GM19468 (cell line): ENCODE measurements at regions not wholly inside any gene's neighbourhood (a gene's known extent, or its start where the extent isn't known, plus 50 kb on each side); places are given as distances from the start of the nearest gene placed in this dataset.
"Not testable (repeated sequence)": the region's sequence is repeated elsewhere in the genome, so short reads cannot be mapped to it uniquely, and the experiment has no call there.

ENCODE experiments used
- ATAC-seq: cut with Tn5 transposase; IDR thresholded peaks from one replicate; pipeline ENCODE4 v1.9.1; 2021; ENCODE audit warnings: mild to moderate bottlenecking, moderate library complexity, moderate number of reproducible peaks; ENCODE audit not compliant: unreplicated experiment; ENCODE audit errors: extremely low read depth

GRCh38 chr6:47404435-47404834 lies 73.2 kb upstream of the CD2AP start:
- ATAC-seq, result no peak

DNA sequence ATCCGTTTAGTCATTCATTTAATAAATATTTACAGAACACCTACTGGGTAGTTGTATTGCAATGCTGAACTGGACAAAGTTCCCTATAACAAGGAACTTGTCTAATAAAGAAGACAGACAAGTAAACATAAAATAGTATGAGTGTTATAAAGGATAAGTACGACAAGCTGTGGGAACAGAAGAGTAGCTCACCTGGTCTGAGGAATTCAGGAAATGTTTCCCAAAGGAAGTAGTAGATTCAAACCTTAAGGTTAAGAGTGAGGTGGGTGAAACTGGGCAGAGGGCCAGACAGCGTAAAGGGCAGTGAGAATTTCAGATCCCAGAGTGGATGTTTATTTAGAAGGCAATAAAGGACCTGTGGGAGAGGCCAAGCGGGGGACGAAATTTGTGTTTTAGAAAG lies 72.3 kb upstream of the CD2AP start:
- no peak for ATAC-seq

DNA sequence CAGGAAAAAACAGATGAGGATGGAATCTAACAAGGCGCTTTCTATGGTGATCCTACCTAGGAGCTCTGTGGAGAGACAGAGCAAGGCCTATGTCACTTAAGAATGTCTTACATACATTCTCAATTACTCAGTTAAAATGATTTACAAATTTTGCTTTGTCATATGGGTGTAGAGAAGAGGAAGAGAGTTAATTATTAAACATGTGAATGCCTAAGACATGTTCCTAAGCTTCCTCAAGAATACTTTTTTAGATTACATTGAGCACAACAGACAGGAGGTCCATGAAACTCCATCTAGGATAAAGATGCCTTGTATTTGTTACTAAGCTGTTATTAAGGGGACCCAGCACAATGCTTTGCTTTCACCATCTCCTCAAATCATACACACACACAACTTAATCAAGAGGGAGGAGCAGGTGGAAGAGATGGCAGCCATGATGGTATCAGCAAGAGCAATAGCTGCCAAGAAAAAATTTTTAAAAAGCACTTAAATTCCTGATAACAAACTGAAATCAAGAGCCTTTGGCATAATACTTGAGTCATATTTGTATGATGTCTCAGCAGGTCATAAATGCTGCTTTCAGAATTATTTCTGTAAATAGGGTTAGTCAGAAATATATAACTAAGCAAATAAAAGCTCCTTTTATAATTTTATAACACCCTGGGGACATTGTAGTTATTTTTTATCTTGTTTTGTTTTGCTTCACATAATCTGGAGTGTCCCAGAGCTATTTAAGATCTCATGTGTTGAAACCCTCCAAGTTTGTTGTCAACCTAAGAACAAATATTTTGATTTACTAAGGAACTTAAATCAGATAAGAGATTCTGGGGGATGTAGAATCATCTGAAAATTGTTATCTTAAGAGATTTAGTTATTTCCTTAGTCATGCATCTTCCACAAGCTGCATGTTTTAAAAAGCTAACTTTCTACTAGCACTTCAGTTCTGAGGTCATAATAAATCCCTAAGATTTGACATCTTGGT lies 70.0 kb upstream of the CD2AP start:
- ATAC-seq, result no peak

- ATAC-seq, result no peak
Measured at GRCh38 chr6:47413752-47414422, 63.7 kb upstream of the CD2AP start.

- ATAC-seq, result peak; percentile 57
Measured at GRCh38 chr6:47414423-47415167, 63.0 kb upstream of the CD2AP start.

DNA sequence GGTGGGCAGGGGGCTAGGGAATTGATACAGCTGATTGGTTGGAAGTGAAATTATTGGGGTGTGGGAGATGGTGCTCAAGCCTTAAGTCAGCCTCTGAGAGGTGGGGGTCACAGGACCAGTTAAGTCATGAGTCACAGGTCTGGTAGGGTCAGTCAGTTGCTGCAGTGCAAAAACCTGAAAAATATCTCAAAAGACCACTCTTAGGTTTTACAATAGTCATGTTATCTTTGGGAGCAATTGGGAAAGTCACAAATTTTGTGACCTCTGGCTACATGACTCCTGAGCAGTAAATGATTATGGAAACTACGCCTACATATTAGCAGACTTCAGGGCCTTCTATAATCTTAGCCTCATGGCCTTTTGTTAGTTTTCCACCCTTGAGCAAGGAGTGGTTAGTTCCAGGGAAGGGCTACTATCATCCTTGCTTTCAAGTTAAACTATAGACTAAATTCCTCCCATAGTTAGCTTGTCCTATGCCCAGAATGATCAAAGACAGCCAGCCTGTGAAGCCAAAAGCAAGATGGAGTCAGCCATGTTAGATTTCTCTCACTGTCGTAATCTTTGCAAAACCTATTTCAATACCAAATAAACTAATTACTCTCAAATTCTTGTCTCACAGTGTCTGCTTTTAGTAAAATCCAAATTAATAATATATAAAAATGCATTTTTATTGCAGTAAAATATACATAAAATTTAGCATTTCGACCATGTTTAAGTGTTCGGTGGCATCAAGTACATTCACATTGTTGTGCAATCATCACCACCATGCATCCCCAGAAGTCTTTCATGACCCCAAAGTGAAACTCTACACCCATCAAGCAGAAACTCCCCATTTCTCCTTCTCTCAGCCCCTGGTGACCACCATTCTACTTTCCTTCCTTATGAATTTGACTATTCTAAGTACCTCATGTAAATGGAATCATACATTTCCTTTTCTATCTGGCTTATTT lies 60.9 kb upstream of the CD2AP start:
- no peak for ATAC-seq

- ATAC-seq, result no peak
Measured at GRCh38 chr6:47419621-47420020, 58.0 kb upstream of the CD2AP start.

- no peak for ATAC-seq
Measured at GRCh38 chr6:47420394-47421371, 56.9 kb upstream of the CD2AP start.

DNA sequence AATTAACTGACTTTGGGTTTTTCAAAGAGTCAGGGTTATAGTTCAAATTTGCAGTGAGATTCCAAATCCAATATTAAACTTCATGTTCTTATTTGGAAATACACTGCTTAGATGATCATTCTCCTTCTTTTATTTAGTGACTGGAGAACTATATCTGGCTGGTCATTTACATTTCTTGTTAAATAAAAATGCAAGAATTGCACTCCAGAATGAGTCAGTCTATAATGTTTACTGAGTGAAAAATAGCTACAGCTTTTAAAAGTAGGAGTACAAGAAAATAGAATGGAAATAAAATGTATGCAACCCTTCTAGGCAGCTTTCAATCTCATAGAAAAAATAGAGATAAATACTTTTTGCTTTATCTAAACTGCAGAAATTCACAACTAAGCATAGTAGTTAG lies 54.5 kb upstream of the CD2AP start:
- no peak for ATAC-seq

- no peak for ATAC-seq
Measured at GRCh38 chr6:47424436-47424836, 53.2 kb upstream of the CD2AP start.

DNA sequence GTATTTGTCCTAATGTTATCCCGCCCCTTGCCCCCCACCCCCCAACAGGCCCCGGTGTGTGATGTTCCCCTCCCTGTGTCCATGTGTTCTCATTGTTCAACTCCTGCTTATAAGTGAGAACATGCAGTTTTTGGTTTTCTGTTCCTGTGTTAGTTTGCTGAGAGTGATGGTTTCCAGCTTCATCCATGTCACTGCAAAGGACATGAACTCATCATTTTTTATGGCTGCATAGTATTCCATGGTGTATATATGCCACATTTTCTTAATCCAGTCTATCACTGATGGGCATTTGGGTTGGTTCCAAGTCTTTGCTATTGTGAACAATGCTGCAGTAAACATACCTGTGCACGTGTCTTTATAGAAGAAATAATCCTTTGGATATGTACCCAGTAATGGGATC lies 51.9 kb upstream of the CD2AP start:
- ATAC-seq, result not testable (repeated sequence)

DNA sequence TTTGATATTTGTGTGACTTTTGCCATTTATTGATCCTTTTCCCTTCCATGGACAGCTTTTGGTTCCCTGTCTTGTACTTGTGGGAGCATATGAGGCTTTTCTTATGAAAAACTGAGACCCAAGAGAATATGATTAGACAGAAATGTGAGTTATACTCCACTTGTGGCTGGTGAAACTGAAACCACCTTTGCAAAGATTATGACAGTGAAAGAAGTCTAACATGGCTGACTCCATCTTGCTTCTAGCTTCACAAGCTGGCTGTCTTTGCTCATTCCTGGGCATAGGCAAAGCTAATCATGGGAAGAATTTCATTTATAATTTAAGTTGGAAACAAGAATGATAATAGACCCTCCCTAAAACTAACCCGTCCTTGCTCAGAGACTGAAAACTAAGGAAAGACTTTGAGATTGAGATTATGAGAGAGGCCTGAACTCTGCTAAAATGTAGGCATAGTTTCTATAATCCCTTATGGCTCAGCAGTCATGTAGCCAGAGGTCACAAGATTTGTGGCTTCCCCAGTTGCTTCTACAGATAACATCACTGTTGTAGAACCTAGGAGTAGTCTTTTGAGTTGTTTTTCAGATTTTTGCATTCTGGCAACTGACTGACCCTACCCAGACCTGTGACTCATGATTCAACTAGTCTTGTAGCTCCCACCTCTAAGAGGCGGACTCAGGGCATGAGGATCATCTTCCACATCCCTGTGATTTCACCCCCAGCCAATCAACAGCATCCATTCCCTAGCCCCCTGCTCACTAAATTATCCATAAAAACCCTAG lies 50.9 kb upstream of the CD2AP start:
- no peak for ATAC-seq

- ATAC-seq, result no peak
Measured at GRCh38 chr6:47427680-47428079, 49.9 kb upstream of the CD2AP start.
